PC-9 (cell line): ENCODE measurements at regions not wholly inside any gene's neighbourhood (a gene's known extent, or its start where the extent isn't known, plus 50 kb on each side); places are given as distances from the start of the nearest gene placed in this dataset.

Experiments used
- CTCF ChIP-seq: fragments of 200-600 bp; sonication (generic); conservative IDR thresholded peaks from 2 replicates; pipeline ENCODE4 v1.6.1; 2017; ENCODE audit warnings: mixed run types, antibody characterized with exemption, mild to moderate bottlenecking, moderate library complexity
- EZH2 ChIP-seq: fragments of 200-600 bp; sonication (generic); IDR thresholded peaks from 2 replicates; pipeline ENCODE4 v1.8.0; 2017; ENCODE audit warnings: antibody characterized with exemption, low read depth

DNA sequence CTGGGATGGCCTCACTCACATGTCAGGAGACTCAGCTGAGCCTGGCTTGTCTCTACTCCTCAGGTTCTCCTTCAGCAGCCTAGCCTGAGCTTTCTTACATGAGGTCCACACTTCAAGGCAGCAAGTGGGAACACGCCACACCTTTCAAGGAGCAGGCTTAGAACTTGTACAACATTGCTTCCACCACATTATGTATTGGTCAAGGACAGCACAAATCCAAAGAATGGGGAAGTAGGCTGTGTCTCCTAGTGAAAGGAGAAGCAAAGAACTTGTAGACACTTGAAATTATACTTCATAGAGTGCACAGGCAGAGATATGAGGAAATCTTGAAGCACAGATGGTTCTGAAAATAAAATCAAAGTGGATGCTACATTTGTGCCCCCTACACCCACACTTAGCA is 120.9 kb upstream of the NOCT start:
- TF ChIP-seq CTCF (no peak), EZH2 (no peak)
